Keratinocyte (primary cell): ENCODE measurements at regions not wholly inside any gene's neighbourhood (a gene's known extent, or its start where the extent isn't known, plus 50 kb on each side); places are given as distances from the start of the nearest gene placed in this dataset.

Experiments used
- DNase-seq: peaks from one replicate; pipeline ENCODE4 v3.0.0-alpha.2; 2011; ENCODE audit warnings: low read depth, missing footprints, low spot score
- FAIRE-seq: peaks from 2 replicates; lab custom pipeline; 2011; peaks lifted over from hg19 to GRCh38; lab: Jason Lieb, UNC
- H2AFZ ChIP-seq: 2 replicates; pipeline ENCODE4 v1.6.0; 2012; ENCODE audit warnings: low read length, control low read depth, inconsistent platforms; ENCODE audit not compliant: control insufficient read depth
- H3K27ac ChIP-seq: 2 replicates; pipeline ENCODE4 v1.5.1; 2011; ENCODE audit warnings: low read length; ENCODE audit not compliant: control insufficient read depth, insufficient read depth
- H3K27me3 ChIP-seq: 3 replicates; pipeline ENCODE4 v1.6.0; 2011; ENCODE audit warnings: low read length; ENCODE audit not compliant: control insufficient read depth, insufficient read depth; ENCODE audit errors: extremely low read depth
- H3K36me3 ChIP-seq, 2 experiments: 2 replicates in 1 of 2; 3 replicates in 1 of 2; pipeline ENCODE4 v1.5.1; 2011; ENCODE audit warnings: low read length in 2 of 2, mild to moderate bottlenecking in 1 of 2; ENCODE audit not compliant: control insufficient read depth in 2 of 2, insufficient read depth in 2 of 2; ENCODE audit errors: extremely low read depth in 1 of 2
- H3K4me1 ChIP-seq: 3 replicates; pipeline ENCODE4 v1.5.1; 2011; ENCODE audit warnings: low read length; ENCODE audit not compliant: control insufficient read depth, insufficient read depth; ENCODE audit errors: extremely low read depth
- H3K4me2 ChIP-seq: 3 replicates; pipeline ENCODE4 v1.6.0; 2011; ENCODE audit warnings: low read depth, low read length; ENCODE audit not compliant: control insufficient read depth, insufficient read depth; ENCODE audit errors: extremely low read depth
- H3K4me3 ChIP-seq, 3 experiments: fragments of 200-600 bp in 1 of 3; sonication (generic) in 1 of 3; 2 replicates in 2 of 3; 3 replicates in 1 of 3; pipeline ENCODE4 v1.5.1; 2011 to 2016; ENCODE audit warnings: low read length in 3 of 3, mild to moderate bottlenecking in 3 of 3, control low read depth in 2 of 3, inconsistent platforms in 1 of 3, low read depth in 1 of 3, mixed read lengths in 1 of 3, mixed run types in 1 of 3, moderate library complexity in 1 of 3; ENCODE audit not compliant: control insufficient read depth in 2 of 3, insufficient read depth in 2 of 3; ENCODE audit errors: extremely low read depth in 1 of 3
- H3K79me2 ChIP-seq: 2 replicates; pipeline ENCODE4 v1.6.0; 2012; ENCODE audit warnings: low read length; ENCODE audit not compliant: control insufficient read depth, insufficient read depth
- H3K9ac ChIP-seq: 3 replicates; pipeline ENCODE4 v1.6.0; 2011; ENCODE audit warnings: low read length; ENCODE audit not compliant: control insufficient read depth, insufficient read depth; ENCODE audit errors: extremely low read depth
- H3K9me1 ChIP-seq: 3 replicates; pipeline ENCODE4 v1.6.0; 2011; ENCODE audit warnings: low read length; ENCODE audit not compliant: control insufficient read depth, insufficient read depth; ENCODE audit errors: extremely low read depth
- H3K9me3 ChIP-seq: 2 replicates; pipeline ENCODE4 v1.5.1; 2012; ENCODE audit warnings: low read depth, low read length; ENCODE audit not compliant: control insufficient read depth
- H4K20me1 ChIP-seq: 3 replicates; pipeline ENCODE4 v1.6.0; 2011; ENCODE audit warnings: low read length; ENCODE audit not compliant: control insufficient read depth, insufficient read depth; ENCODE audit errors: extremely low read depth
- CTCF ChIP-seq, 3 experiments: IDR thresholded peaks in 1 of 3; conservative IDR thresholded peaks in 1 of 3; optimal IDR thresholded peaks in 1 of 3; 2 replicates in 2 of 3; 3 replicates in 1 of 3; pipeline versions ENCODE3 to v1.5.1; 2011; ENCODE audit warnings: low read length in 3 of 3, mild to moderate bottlenecking in 3 of 3, moderate library complexity in 2 of 3, control low read depth in 1 of 3, inconsistent platforms in 1 of 3; ENCODE audit not compliant: insufficient read depth in 2 of 3; ENCODE audit errors: extremely low read depth in 1 of 3
- EZH2 ChIP-seq: IDR thresholded peaks from one replicate; pipeline ENCODE4 v1.6.1; 2012; ENCODE audit warnings: inconsistent platforms, mild to moderate bottlenecking, low read length, moderate library complexity
- dilution Hi-C: fragments of 300-500 bp; cut with MboI; formaldehyde crosslinking; loops from one replicate; pipeline ENCODE4 v1.7.0; 2020; ENCODE audit warnings: low sequenced_read_pairs; ENCODE audit not compliant: extremely low pct_ligation_motif_present

GRCh38 chr3:20569310-20569709 is 383.3 kb upstream of the SGO1 start:
- TF ChIP-seq CTCF (optimal IDR thresholded peaks at IDR 0.05 in 1 of 3, IDR thresholded peaks at IDR 0.05 in 1 of 3, conservative IDR thresholded peaks at IDR 0.05 in 1 of 3; ENCODE audit: extremely low read depth in 1 of 3, insufficient read depth in 2 of 3, low read length in 3 of 3), result no peak
- no peak for TF ChIP-seq EZH2
- Histone ChIP-seq H2AFZ (no peak overlapping the region), H3K4me1 (no peaks in the 10 kb centered on the region), H3K4me3 (no peak overlapping the region), H3K9ac (no peak overlapping the region), H3K9me1 (no peaks in the 10 kb centered on the region), H3K27me3 (no peaks in the 10 kb centered on the region), H3K27ac (no peak overlapping the region), H3K9me3 (no peaks in the 10 kb centered on the region), H3K4me2 (no peak overlapping the region), H3K36me3 (no peaks in the 10 kb centered on the region), H3K79me2 (no peaks in the 10 kb centered on the region), H4K20me1 (no peaks in the 10 kb centered on the region)
- DNase-seq (no peak), FAIRE-seq (no peak)
- dilution Hi-C loops, result no loop called here

GRCh38 chr3:20564966-20565365 is 379.0 kb upstream of the SGO1 start:
- Histone ChIP-seq H3K36me3 (no peaks in the 10 kb centered on the region), H2AFZ (no peak overlapping the region), H3K27me3 (no peaks in the 10 kb centered on the region), H3K9me1 (no peaks in the 10 kb centered on the region), H3K4me3 (no peak overlapping the region), H3K4me1 (no peaks in the 10 kb centered on the region), H3K27ac (no peak overlapping the region), H3K79me2 (no peaks in the 10 kb centered on the region), H3K9ac (no peak overlapping the region), H3K9me3 (no peaks in the 10 kb centered on the region), H3K4me2 (no peak overlapping the region), H4K20me1 (no peaks in the 10 kb centered on the region)
- TF ChIP-seq CTCF (optimal IDR thresholded peaks at IDR 0.05 in 1 of 3, IDR thresholded peaks at IDR 0.05 in 1 of 3, conservative IDR thresholded peaks at IDR 0.05 in 1 of 3; ENCODE audit: extremely low read depth in 1 of 3, insufficient read depth in 2 of 3, low read length in 3 of 3) (no peak), EZH2 (no peak)
- no peak for FAIRE-seq
- dilution Hi-C loops, result no loop called here
- DNase-seq, result no peak
